DOHH2 (cell line): ENCODE measurements at regions not wholly inside any gene's neighbourhood (a gene's known extent, or its start where the extent isn't known, plus 50 kb on each side); places are given as distances from the start of the nearest gene placed in this dataset.

Source experiments
- EZH2phosphoT487 ChIP-seq: fragments of 200-600 bp; sonication (generic); IDR thresholded peaks from 2 replicates; pipeline ENCODE4 v1.6.1; 2017; ENCODE audit warnings: borderline replicate concordance, mild to moderate bottlenecking, antibody characterized with exemption, low read length, moderate library complexity, mixed read lengths
- TF ChIP-seq, protein P1 (sequence below): fragments of 200-600 bp; sonication (generic); IDR thresholded peaks from one replicate; pipeline ENCODE4 v1.5.1; 2014; ENCODE audit warnings: antibody characterized with exemption, mild to moderate bottlenecking, low read depth, low read length; ENCODE audit not compliant: poor library complexity, severe bottlenecking

GRCh38 chr12:128103152-128103551, 163.8 kb upstream of the TMEM132C start:
- TF ChIP-seq, protein P1, sequence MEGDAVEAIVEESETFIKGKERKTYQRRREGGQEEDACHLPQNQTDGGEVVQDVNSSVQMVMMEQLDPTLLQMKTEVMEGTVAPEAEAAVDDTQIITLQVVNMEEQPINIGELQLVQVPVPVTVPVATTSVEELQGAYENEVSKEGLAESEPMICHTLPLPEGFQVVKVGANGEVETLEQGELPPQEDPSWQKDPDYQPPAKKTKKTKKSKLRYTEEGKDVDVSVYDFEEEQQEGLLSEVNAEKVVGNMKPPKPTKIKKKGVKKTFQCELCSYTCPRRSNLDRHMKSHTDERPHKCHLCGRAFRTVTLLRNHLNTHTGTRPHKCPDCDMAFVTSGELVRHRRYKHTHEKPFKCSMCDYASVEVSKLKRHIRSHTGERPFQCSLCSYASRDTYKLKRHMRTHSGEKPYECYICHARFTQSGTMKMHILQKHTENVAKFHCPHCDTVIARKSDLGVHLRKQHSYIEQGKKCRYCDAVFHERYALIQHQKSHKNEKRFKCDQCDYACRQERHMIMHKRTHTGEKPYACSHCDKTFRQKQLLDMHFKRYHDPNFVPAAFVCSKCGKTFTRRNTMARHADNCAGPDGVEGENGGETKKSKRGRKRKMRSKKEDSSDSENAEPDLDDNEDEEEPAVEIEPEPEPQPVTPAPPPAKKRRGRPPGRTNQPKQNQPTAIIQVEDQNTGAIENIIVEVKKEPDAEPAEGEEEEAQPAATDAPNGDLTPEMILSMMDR = no peak
- TF ChIP-seq EZH2phosphoT487 = no peak
